ENCODE measurements at regions not wholly inside any gene's neighbourhood (a gene's known extent, or its start where the extent isn't known, plus 50 kb on each side); places are given as distances from the start of the nearest gene placed in this dataset.
"Not testable (repeated sequence)": the region's sequence is repeated elsewhere in the genome, so short reads cannot be mapped to it uniquely, and the experiment has no call there.

DNA sequence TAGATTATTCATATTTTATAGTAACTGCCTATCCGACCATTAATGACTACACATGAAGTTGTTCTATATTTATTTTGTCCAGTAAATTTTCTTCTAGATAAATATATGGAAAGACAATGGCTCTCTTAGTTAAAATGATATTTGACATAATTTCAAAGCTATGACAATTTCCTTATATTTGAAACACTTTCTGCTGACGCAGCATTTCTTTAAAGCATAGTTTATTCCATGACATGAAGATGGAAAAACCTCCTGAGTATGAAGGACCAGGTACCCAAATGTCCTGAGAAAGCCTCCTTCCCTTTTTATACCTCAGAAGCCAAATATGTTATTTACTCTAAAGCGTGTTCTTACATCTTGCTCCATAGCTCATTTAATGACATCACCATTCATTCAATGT lies 831.6 kb downstream of the EFNB2 start:
- no peak for DNase-seq (ENCODE audit: low read depth, low spot score)

DNA sequence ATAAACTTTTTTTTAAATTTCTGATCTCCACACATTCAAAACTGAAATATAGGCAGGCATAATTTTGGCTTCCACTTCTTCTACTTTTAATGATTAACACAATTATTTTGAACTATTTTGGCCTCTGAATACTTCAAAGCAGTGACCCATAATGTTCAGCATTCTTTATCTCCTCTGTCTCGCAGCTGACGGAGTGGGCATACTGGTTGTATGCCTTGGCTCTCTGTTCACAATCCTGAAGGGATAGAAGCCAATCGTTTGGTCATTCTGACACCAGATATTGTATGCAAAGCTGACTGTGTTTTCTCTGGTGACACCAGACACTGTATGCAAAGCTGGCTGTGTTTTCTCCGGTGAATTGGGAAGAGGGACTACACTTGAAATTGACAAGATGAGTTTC lies 833.0 kb downstream of the EFNB2 start:
- no peak for DNase-seq (ENCODE audit: low read depth, low spot score)

DNA sequence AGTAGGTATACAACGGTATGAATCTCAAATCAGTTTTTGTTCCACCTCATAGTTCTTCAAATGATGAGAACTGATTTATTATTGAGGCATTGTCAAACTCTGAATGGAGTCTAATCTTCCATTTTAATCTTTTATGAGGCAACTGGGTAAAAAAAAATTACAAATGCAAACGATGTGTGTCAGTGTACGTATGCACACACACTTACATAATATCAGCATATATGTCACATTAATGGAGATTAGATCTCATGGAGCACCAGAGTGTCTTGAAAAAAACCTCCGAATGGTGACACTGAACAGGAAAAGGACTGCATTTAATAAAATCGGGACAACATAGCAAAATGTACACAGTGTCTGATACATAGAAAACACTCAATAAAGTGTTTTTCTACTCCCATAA lies 842.7 kb downstream of the EFNB2 start:
- no peak for DNase-seq (ENCODE audit: low read depth, low spot score)

DNA sequence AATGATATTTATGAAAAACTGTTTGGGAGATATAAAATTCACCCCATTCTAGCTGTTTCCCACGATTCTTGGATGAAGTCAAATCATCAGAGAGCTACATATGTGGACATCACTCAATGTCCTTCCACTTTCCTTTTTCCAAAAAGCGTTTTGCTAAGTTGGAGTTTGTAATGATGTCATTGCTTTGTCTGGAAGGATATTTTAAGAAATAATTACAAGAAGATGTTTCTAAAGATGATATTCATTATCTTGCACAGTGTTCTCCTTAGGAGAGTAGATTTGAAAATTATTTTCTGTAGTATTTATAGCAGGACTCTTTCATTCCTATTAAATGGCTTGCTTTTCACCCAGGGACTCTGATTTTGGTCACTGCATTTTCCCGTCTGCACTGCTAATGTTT lies 851.2 kb downstream of the EFNB2 start:
- no peak for DNase-seq (ENCODE audit: low read depth, low spot score)

DNA sequence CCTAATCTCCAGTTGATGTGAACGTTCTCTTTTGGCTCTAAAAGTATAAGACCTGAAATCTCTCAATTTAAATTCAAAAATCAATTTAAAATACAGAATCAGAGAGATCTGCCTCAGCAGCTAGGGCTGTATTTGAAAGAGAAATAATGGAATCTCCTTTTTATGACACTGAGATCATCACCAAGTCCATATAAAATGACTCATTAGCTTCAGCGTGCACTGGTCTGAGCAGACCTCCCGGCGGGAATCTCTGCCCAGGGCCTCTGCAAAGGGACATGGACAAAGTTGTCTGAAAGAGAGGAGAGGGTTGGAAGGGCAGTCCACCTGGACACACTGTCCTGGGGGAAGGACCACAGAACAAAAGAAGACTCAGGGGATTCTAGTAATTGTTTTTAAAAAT lies 855.6 kb downstream of the EFNB2 start:
- DNase-seq (ENCODE audit: low read depth, low spot score): no peak

DNA sequence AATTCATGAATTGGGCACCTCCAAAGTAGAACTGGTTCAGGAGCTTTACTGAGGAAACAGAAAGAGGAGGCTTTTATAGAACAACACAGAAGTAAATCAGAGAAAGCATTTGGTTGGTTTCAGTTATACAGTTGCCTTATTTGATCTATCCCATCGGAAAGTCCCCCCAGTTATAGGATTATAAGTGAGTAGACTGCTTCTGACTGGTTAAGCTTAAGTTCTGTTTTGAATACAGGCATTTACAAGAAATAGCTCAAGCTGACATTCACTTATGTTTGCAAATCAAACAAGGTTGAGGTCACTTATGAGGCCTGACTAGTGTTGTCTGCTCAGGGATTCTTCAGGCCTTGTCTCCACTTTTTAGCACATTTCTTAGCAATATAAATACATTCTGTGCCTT lies 857.4 kb downstream of the EFNB2 start:
- no peak for DNase-seq (ENCODE audit: low read depth, low spot score)

DNA sequence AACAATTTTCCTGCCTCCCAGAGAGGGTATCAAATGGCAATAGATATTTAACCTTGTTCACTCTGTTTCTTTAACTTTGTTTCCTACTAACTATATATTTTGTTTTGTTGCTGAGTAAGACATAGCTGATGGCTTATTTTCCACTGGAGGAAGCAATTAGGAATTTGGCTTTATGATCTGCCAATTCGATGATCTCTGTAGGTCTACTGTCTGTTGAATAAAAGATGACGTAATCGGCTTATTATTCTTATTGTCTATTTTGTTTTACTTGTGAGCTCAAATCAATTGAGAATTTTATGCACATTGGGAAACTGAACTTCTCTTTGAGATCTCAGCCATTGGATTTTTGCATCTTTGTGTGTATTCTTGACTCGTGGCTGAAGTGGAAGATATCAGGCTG lies 862.6 kb downstream of the EFNB2 start:
- no peak for DNase-seq (ENCODE audit: low read depth, low spot score)

DNA sequence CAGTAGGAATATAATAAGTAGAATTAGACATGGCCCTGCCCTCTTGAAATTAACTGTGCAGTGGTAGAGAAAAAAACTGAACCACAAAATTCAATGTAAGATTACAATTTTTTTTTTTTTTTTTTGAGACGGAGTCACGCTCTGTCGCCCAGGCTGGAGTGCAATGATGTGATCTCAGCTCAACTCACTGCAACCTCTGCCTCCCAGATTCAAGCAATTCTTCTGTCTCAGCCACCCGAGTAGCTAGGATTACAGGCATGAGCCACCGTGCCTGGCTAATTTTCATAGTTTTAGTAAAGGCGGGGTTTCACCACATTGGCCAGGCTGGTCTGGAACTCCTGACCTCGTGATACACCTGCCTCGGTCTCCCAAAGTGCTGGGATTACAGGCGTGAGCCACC lies 864.3 kb downstream of the EFNB2 start:
- DNase-seq (ENCODE audit: low read depth, low spot score): not testable (repeated sequence)

DNA sequence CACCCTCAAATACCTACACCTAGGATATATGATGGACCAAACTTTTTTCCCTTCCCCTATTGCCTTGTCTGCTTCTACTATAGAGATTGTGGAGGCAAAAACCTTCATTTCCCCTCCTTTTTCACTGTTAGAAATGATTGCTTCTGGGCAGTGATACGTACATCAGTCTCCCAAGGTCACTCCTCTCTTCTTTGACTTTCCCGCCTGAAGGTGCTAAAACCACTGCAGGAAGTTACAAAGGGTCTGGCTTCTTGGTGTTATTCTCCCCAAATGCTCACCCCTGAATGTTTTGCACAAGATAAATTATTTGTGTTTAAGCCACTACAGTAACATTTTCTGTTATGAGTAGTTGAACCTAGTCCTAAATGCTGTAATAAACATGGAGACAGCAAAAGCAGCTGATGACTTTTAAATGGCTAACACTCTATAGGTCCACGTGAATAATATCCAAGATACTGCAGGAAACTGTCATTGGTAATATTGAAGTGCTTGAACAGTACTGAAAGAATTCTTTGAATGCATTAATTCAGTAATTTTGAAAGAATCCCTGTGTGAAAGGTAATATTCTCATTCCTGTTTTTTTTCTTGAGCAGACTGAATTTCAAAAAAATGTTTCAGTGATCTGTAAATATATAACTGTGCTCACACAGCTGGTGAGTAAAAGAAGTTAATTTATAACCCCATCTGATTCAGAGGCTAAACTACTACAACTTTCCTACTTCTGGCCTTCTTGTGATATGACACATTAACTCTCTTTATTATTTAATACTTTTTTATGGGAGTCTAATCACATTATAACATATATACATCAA lies 865.1 kb downstream of the EFNB2 start:
- DNase-seq (ENCODE audit: low read depth, low spot score): no peak

DNA sequence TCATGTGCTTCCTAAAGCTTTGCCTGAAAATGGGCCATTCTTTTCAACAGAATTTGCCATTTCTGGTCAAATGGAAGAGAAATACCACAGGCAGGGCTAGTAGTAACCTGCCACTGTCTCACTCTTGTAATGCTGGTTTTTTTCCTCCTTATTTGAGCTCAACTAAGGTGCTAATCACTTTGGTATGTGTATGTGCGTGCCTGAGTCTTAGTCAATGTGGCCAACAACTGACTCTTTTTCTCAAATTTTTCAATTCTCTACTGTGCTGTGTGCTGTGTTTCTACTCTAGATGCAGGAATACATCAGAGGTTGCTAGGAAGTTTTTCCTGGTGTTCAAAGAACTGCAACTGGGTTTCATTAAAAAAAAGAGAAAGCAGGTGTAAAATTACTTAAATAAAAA lies 870.2 kb downstream of the EFNB2 start:
- no peak for DNase-seq (ENCODE audit: low read depth, low spot score)

DNA sequence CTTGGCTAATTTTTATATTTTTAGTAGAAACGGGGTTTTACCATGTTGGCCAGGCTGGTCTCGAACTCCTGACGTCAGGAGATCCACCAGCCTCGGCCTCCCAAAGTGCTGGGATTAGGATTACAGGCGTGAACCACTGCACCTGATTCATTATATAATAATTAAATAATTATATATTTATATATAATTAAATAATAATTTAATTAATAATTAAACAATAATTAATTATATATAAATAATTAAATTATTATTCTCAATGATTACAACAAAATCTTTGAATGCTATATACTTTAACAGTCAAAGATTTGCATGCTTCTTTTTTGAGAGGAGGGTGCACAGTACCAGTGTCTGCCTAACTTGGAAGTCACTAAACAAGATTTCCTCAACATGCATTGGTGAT lies 872.3 kb downstream of the EFNB2 start:
- DNase-seq (ENCODE audit: low read depth, low spot score): no peak

DNA sequence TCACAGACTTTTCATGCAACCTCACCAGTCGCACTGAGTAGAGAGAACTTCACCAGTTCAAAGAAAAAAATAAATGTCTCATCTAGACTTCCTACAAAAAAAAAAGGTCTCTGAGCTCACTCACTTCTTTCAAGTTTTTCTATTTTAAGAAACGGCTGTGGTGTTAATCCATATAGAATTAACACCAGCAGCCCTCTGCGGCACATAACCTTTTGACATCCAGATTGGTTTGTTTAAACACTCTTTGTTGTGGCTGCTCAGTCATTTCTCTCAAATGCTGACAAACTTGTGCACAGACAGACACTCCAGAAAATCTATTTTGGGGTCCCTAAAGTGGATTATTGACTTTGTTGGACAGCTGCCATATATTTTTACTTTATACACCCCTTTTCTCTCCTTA lies 874.9 kb downstream of the EFNB2 start:
- no peak for DNase-seq (ENCODE audit: low read depth, low spot score)

DNA sequence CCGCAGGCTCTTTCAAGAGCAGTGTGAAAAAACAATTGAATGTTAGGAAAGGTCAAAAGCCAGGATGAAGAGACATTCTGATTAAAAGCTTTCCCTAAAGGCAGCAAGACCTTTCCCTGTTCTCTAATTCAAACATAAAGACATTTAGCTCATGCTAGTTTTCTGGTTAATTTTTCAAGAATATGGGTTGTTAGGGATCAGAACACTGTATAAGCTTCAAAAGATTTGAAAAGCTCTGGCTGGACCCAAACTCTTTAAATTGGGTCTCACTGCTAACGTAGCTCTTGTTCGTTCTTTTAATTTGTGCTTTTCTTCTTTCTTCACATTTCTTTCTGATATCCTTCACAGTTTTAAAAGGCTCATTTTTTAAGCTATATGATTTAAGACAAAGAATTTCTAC lies 877.0 kb downstream of the EFNB2 start:
- DNase-seq (ENCODE audit: low read depth, low spot score): no peak

DNA sequence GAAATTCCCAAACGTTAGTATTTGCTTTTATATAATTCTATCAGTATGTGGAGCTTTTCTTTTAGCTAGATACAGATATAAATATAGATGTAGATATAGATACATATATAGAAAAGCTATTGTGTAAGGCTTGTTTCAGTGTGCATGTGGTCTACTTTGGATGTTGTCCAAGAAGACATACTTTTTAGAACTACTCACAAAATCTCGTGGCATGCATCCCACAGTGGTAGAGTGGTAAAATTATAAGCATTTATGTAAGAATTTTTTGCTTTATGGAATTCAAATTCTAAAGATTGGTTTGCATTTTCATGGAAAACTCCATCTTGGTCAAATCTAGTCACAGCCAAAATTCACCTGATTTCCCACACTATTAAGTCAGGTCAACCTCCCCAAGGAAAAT lies 880.4 kb downstream of the EFNB2 start:
- no peak for DNase-seq (ENCODE audit: low read depth, low spot score)

DNA sequence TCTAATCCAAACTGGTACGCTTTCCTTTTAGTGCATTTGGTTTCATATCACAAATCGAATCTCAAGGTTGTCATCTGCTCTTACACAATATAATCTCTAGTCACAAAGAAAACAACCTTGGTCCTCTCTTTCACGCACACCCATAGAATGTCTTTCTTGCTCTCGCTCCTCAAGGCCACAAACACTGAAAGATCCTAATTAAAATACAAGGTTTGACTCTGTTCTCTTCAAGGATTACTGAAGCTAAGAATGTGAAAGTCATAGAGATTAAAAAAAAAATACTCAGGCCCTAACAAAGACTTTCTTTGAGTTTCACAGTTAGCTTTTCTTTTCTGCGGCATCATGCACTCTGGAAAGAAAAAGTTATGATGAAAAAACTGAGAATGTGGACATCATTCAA lies 891.5 kb downstream of the EFNB2 start:
- DNase-seq (ENCODE audit: low read depth, low spot score): no peak

DNA sequence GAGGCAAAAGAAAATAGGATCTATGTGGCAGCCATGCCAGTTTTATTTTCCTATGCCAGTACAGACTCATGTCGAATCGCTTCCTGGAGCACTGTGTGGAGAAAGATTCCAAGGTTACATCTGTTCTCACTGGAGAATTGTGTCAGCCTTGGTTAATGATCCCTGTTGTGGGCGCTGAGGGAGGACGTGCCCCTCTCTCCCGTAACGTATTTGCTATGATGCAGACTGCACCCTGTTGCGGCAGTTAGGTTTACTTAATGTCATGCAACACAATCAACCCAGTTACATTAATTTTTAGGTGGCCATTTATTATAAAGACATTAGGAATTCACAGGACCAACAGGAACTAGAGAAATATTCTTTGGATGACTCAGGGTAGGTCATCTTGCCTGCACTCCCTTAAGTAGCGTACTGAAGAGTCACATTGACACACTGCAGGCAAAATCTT lies 892.9 kb downstream of the EFNB2 start:
- DNase-seq (ENCODE audit: low read depth, low spot score): no peak

DNA sequence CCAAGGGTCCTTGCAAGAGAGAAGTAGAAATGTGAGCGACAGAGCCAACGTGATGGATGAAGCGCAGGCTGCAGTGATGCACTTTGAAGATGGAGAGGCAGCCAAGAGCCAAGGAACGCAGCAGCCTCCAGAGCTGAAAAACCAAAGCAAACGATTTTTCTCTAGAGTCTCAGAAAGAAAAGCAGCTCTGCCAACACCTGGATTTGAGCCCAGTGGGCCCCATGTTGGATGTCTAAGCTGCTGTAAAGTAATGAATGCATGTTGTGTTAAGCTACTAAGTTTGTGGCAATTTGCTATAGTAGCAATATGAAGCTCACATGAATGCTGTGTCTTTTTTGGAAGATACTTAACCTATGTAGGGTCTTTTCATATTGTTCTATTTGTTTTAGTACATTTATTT lies 894.3 kb downstream of the EFNB2 start:
- no peak for DNase-seq (ENCODE audit: low read depth, low spot score)

DNA sequence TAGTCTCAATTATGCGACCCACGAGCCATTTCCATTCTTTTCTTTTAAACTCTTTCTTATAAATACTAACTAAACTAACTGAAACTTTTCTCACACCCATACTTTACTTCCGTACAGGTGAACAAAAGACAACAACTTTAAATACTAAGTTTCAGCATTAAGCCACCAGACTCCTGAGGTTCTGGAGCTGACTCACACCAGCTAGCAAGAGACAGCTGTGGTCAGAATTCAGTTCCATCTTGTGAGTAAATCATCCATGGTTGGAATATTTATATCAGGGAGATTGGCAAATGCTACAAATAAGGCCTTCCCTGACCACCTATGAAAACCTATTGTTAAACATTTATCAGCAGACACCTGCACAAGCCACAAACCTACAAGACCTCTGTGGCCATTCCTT lies 897.0 kb downstream of the EFNB2 start:
- no peak for DNase-seq (ENCODE audit: low read depth, low spot score)

DNA sequence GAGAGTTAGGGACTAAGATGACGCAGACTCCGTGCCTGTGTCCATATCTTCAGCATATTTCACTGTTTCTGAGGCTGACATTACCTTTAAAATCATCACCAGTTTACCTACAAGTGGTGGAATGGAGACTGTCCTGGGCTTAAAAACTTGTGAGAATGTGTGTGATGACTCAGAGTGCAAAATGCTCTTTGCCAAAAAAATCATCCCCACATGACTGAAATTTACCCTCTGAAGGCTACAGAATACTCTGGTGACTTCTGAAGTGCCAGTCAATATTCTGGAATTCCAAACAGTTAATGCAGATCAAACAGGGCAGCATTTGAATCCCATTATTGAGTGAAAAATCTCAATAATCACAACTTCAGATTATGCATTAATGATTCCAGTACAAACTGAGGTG lies 901.4 kb downstream of the EFNB2 start:
- no peak for DNase-seq (ENCODE audit: low read depth, low spot score)

DNA sequence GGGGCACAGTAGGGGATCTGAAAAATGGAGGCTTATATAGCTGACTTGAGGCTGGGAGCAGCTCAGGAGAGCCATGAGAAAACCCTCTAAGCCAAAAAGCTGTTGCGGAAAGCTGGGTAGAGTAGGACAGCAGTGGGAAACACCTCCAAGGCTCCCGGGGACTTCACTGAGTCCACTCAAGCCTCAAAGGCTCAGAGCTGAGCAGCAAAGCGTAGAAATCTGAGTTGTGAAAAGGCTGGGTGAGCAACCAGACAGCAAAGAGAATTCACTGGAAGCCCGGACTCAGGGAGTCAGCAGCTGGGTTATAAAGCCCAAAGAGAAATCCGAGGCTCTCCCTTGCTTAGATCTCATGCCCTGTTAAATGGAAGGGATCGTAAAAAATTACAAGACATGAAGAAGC lies 905.0 kb downstream of the EFNB2 start:
- no peak for DNase-seq (ENCODE audit: low read depth, low spot score)

DNA sequence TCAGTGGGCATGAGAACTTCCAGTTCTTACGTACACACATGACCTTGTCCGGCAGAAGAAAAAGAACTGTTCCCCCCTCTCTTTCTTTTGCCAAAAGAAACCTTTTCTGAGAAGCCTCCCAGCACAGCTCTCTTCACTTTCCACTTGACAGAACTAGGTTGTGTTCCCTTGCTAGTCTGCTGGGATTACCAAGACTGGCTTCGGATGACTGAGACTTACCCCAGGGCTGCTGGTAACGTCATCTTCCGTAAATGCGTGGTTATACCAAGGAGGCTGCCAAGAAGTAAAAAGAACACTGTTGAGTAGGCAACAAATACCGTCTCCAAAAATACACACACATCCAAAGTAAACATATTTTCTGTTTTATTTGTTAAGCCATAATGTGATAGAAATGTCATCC lies 908.2 kb downstream of the EFNB2 start:
- DNase-seq (ENCODE audit: low read depth, low spot score): no peak

DNA sequence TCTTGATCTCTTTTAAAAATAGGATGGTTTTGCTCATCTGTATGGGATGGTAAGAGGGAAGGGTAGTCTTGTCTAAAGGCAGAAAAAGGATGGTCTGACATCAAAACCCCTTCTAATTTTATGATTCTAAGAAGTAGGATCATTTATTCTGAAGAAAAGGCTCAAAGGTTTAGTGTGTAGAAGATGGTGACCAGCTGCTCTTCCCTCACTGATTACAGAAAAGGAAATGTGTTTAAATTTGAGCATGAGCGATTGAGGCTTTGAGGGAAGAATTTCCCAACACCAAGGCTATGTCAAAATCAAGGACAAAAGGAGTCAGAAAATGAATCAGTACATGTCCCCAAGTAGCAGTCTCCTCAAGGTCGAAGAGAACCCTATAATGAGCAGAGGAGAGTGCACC lies 909.8 kb downstream of the EFNB2 start:
- DNase-seq (ENCODE audit: low read depth, low spot score): no peak

DNA sequence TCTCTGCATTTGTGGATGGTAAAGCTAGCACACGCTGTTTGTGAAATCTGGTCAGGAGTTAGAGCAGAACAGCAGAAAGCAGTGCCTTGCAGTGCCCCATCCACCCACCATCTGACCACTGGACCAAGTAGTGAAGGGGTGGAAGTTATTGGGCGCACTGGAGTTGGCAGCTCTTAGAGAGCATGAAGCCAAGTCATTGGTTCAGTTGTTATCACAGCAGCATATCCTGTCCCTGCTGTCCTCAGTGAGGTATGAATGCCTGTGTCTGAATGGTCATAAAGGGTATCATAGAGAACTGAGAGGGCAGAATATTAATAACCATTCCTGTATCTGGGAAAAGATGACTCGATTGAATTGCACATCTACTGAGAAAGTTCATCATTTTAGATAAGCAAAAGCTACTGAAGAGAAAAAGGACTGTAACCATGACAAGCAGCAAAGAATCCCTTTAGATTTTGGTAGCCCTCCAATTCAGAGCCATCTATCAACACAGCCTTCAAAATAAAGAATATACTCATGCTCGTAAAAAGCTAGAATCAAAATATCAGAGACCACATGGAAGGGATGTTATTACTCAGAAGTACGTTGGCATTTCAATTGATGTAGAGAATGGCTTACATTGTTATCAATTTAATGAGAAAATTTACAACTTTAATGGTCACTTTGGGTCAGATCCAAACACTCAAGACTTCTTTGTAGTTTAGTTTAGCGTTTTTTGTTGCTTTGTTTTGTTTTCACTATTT lies 919.0 kb downstream of the EFNB2 start:
- no peak for DNase-seq (ENCODE audit: low read depth, low spot score)

All from activated naive CD8-positive, alpha-beta T cell treated with anti-CD3 and anti-CD28 coated beads, Interleukin-2, amount 50 U/mL, for 16 hours (primary cell).